ENCODE measurements at regions not wholly inside any gene's neighbourhood (a gene's known extent, or its start where the extent isn't known, plus 50 kb on each side); places are given as distances from the start of the nearest gene placed in this dataset.

GRCh38 chr4:131296192-131296591, 1852.9 kb upstream of the PCDH10 start:
- Histone ChIP-seq H3K27me3 (ENCODE audit: insufficient read depth, low read depth, low read length) (no peaks in the 10 kb centered on the region), H3K79me2 (replicated peaks; ENCODE audit: insufficient read depth, low read length) (no peaks in the 10 kb centered on the region), H4K20me1 (ENCODE audit: insufficient read depth) (no peaks in the 10 kb centered on the region), H3K4me3 (ENCODE audit: low read length) (no peak overlapping the region), H3F3A (ENCODE audit: insufficient read depth, low read length, poor library complexity, severe bottlenecking) (no peaks in the 10 kb centered on the region), H3K9me3 (ENCODE audit: low read length) (no peaks in the 10 kb centered on the region), H3K9ac (ENCODE audit: low read length) (no peak overlapping the region), H3K36me3 (ENCODE audit: insufficient read depth, low read length) (no peaks in the 10 kb centered on the region), H3K27ac (ENCODE audit: low read length) (no peak overlapping the region), H3K4me2 (ENCODE audit: low read length) (no peak overlapping the region), H2AFZ (ENCODE audit: low read depth, low read length) (no peak overlapping the region), H3K9me2 (ENCODE audit: insufficient read depth, low read length) (no peaks in the 10 kb centered on the region)
- no peak for TF ChIP-seq RAD21 (conservative IDR thresholded peaks at IDR 0.05)
- TF ChIP-seq, protein P1, sequence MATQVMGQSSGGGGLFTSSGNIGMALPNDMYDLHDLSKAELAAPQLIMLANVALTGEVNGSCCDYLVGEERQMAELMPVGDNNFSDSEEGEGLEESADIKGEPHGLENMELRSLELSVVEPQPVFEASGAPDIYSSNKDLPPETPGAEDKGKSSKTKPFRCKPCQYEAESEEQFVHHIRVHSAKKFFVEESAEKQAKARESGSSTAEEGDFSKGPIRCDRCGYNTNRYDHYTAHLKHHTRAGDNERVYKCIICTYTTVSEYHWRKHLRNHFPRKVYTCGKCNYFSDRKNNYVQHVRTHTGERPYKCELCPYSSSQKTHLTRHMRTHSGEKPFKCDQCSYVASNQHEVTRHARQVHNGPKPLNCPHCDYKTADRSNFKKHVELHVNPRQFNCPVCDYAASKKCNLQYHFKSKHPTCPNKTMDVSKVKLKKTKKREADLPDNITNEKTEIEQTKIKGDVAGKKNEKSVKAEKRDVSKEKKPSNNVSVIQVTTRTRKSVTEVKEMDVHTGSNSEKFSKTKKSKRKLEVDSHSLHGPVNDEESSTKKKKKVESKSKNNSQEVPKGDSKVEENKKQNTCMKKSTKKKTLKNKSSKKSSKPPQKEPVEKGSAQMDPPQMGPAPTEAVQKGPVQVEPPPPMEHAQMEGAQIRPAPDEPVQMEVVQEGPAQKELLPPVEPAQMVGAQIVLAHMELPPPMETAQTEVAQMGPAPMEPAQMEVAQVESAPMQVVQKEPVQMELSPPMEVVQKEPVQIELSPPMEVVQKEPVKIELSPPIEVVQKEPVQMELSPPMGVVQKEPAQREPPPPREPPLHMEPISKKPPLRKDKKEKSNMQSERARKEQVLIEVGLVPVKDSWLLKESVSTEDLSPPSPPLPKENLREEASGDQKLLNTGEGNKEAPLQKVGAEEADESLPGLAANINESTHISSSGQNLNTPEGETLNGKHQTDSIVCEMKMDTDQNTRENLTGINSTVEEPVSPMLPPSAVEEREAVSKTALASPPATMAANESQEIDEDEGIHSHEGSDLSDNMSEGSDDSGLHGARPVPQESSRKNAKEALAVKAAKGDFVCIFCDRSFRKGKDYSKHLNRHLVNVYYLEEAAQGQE (IDR thresholded peaks at IDR 0.05; ENCODE audit: borderline replicate concordance): no peak

- TF ChIP-seq SMC3 (conservative IDR thresholded peaks at IDR 0.05; ENCODE audit: poor library complexity) (no peak), CTCF (IDR thresholded peaks at IDR 0.05; ENCODE audit: poor library complexity, severe bottlenecking) (no peak), RAD21 (conservative IDR thresholded peaks at IDR 0.05) (no peak), EZH2 (IDR thresholded peaks at IDR 0.05; ENCODE audit: borderline replicate concordance, insufficient read depth, low read length, poor library complexity, severe bottlenecking) (no peak), EP300 (conservative IDR thresholded peaks at IDR 0.05; ENCODE audit: poor library complexity, severe bottlenecking) (no peak), POLR2AphosphoS5 (IDR thresholded peaks at IDR 0.05) (no peak), TAF1 (IDR thresholded peaks at IDR 0.05; ENCODE audit: low read depth) (no peak), MXI1 (conservative IDR thresholded peaks at IDR 0.05; ENCODE audit: poor library complexity, severe bottlenecking) (no peak)
- TF ChIP-seq, protein P1 (IDR thresholded peaks at IDR 0.05; ENCODE audit: borderline replicate concordance): no peak
- Histone ChIP-seq H3K9me3 (ENCODE audit: low read length) (no peaks in the 10 kb centered on the region), H3K4me3 (ENCODE audit: low read length) (no peak overlapping the region), H4K20me1 (ENCODE audit: insufficient read depth) (no peaks in the 10 kb centered on the region), H3K27ac (ENCODE audit: low read length) (no peak overlapping the region), H3K79me2 (replicated peaks; ENCODE audit: insufficient read depth, low read length) (no peaks in the 10 kb centered on the region), H3K9ac (ENCODE audit: low read length) (no peak overlapping the region), H3F3A (ENCODE audit: insufficient read depth, low read length, poor library complexity, severe bottlenecking) (no peaks in the 10 kb centered on the region), H3K4me2 (ENCODE audit: low read length) (no peak overlapping the region), H3K27me3 (ENCODE audit: insufficient read depth, low read depth, low read length) (no peaks in the 10 kb centered on the region), H2AFZ (ENCODE audit: low read depth, low read length) (no peak overlapping the region), H3K36me3 (ENCODE audit: insufficient read depth, low read length) (no peaks in the 10 kb centered on the region), H3K9me2 (ENCODE audit: insufficient read depth, low read length) (no peaks in the 10 kb centered on the region)
These were observed 1847.0 kb upstream of the PCDH10 start for GRCh38 chr4:131302108-131302507.

Measured in neural cell (in vitro differentiated cells).